ENCODE measurements at regions not wholly inside any gene's neighbourhood (a gene's known extent, or its start where the extent isn't known, plus 50 kb on each side); places are given as distances from the start of the nearest gene placed in this dataset.
"Not testable (repeated sequence)": the region's sequence is repeated elsewhere in the genome, so short reads cannot be mapped to it uniquely, and the experiment has no call there.

DNA sequence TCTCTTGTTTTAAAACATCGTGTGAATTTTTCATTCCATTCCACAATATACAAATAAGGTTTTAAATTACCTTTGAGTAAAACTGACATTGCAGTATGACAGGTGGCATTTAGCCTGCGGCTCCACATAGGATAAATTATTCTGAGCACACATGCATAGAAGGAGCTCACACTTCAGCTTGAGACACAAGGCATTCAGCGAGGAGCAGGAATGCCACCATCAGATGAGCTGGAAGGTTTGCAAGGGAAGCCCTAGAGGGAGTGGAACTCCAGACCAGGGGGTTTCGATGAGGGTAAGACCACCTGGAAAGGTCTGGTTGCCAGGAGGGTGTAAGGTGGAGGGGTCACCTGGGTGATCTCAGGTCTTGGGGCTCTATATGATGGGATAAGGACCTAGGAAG lies 259.0 kb upstream of the ADRA1B start:
- DNase-seq = no peak

DNA sequence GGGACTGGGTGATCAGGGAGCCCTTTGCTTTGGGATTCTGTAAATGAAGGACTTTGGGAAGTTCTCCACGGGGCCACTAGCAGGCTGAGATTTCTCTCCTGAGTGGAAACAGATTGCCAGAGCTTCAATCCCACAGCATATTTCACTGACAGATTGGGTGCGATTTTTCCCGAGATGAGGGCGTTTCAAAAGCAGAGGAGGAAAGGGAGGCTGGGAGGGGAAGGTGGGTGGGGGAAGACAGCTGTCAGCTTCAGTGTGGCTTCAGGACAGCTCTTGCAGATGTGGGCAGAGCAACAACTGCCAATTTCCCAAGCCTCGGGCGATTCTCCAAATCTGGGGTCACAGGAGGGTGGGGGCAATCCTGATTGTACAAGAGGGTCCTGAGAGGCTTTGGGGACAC lies 258.5 kb upstream of the ADRA1B start:
- no peak for DNase-seq

DNA sequence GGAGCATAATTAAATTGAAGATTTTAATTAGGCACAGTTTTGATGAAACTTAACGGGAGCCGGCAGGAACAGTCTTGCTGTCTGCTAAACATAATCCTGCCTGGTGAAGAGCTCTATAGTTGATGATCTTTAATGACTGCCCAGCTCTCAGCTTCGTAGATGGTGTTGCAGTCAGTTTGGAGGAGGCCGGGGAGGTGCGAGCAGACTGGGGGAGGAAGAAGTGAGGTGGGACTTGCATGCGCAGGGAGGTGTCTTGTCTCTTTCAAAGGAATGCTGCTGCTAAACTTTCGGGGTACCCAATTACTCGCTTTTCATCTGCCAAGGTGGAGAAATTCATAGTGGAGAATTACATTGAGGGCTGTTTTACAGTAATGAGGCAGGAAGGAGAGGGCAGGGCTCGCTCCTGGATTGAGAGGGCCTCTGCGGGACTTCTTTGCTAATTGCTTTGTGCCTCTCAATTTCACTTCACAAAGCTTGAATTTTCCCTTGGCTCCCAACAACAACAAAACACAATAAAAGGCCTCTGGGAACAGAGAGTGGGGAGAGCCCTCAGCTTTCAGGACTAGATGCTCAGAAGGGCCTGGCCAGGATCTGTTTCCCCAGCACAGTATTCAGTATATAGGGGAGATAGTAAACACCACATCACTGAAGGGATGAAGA lies 257.9 kb upstream of the ADRA1B start:
- no peak for DNase-seq

DNA sequence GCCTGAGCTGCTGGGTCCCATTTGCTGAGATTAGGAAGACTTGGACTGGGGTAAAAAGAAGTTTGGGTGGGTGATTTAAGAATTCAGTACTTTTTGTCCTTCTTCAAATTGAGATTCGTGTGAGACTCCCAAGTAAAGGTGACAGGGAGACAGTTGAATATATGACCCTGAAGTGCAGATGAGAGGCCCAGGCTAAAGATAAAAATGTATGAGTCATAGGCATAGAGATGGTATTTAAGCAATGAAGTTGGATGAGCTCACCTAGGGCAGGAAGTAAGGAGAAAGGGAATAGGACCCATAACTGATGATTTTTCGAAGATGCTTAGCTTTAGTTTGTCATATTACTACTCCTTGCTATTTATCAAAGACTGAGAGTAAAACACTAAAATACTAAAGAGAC lies 255.9 kb upstream of the ADRA1B start:
- no peak for DNase-seq

DNA sequence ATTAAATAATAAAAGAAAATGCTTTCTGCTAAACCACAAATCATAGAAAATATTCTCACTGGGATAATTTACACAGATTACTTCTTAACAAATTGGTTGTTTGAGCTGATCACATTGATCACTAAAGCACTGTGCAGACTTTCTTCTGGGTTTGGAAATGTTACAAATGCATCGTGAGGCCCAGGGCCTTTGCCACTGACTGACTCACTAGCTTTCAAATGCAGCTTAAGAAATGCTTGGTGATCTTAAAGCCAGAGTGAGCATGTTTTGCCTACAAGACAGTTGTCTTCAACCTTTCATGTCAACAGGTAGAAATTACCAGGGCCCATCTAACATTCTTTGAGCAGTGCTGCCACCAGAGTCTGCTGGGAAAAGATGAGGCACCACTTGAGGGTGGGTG lies 252.3 kb upstream of the ADRA1B start:
- DNase-seq = no peak

DNA sequence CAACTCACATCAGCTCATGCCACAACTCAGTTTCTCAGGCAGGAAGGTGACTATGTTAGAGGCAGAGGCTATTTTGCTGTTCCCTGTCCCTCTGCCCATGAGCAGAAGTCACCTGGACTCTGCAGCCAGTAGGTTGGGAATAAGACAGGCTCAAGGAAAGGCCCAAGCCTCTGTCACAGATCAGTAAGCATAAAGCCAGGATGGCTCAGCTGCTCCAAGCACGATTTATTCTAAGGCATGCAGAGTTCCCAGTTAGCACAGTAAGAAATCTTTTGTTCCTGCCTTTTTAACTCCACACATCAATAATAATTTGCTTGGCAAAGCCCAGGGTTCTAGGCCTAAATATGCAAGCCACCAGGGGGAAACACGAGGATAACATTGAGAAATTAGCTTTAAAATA lies 249.0 kb upstream of the ADRA1B start:
- no peak for DNase-seq

DNA sequence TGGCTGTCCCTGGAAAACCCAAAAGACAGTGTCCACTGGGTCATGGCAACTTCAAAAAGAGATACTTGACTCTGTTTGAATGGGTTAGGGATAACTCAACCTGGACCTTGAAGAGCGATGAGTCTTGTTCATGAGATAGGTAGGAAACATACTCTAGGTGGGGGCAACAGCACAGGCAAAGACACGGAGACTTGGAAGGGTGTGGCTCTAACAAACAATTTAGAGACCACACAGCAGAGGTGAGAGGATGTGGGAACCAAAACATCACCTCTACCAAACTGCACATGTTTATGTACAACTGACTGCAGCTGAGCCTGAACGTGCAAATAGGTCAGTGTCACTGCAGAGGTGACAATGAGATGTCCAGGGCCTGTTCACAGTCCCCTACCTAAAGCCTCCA lies 247.7 kb upstream of the ADRA1B start:
- no peak for DNase-seq

DNA sequence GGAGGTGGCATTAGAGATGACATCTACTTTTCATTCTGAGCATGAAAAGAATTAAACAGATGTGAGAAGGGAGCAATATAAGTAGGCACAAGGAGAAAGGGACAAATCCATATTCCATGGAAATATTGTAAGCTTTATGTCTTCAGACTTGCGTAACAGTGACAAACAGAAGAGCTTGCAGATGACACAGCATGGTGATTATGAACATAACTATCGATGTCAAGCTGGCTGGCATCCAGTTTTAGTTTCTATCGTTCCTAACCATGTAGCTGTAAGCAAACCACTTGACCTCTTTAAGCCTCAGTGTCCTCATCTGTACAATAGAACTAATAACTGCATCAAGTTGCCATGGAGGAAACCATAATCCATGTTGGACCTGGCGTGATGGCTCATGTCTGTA lies 246.7 kb upstream of the ADRA1B start:
- no peak for DNase-seq

DNA sequence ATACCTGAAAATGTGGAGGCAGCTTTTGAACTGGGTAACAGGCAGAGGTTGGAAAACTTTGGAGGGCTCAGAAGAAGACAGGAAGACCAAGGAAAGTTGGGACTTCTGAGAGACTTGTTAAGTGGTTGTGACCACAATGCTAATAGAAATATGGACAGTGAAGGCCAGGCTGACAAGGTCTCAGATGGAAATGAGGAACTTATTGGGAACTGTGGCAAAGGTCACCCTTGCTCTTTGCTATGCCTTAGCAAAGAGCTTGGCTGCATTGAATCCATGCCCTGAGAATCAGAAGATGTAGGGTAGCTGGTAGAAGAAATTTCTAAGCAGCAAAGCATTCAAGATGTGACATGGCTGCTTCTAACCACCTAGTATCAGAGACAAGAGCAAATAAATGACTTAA lies 244.4 kb upstream of the ADRA1B start:
- no peak for DNase-seq

DNA sequence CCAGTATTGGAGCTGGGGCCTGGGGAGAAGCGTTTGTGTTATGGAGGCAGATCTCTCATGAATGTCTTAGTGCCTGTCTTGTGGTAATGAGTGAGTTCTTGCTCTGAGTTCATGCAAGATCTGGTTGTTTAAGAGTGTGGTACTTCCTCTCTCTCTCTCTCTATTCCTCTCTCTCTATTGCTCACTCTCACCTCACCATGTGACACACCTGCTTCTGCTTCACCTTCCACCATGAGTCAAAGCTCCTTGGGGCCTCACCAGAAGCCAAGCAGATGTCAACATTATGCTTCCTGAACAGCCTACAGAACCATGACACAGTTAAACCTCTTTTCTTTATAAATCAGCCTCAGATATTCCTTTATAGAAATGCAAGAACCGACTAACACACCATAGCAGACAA lies 242.7 kb upstream of the ADRA1B start:
- no peak for DNase-seq

DNA sequence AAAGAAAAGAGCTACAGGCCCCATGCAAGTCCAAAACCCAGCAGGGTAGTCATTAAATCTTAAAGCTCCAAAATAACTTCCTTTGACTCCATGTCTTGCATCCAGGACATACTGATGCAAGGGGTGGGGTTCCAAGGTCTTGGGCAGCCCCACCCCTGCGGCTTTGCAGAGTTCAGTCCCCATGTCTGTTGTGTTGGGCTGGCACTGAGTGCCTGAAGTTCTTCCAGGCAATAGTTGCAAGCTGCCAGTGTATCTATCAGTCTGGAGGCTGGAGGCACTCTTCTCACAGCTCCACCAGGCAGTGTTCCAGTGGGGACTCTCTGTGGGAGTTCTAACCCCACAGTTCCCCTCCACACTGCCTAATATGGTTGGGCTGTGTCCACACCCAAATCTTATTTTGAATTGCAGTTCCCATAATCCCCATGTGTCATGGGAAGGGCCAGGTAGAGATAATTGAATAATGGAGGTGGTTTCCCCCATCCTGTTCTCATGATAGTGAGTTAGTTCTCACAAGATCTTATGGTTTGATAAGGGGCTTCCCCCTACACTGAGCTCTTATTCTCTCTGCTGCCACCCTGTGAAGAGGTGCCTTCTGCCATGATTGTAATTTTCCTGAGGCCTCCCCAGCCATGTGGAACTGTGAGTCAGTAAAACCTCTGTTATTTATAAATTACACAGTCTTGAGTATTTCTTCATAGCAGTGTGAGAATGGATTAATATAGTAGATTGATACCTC lies 237.5 kb upstream of the ADRA1B start:
- DNase-seq = no peak

DNA sequence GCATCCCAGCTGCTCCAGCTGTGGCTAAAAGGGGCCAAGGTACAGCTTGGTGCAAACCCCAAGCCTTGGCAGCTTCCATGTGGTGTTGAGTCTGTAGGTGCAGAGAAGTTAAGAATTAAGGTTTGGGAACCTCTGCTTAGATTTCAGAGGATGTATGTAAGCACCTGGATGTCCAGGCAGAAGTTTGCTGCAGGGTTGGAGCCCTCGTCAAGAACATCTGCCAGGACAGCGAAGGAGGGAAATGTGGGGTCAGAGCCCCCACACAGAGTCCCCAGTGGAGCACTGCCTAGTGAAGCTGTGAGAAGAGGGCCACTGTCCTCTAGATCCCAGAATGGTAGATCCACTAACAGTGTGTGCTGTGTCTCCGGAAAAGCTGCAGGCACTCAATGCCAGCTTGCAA lies 236.2 kb upstream of the ADRA1B start:
- DNase-seq = no peak

DNA sequence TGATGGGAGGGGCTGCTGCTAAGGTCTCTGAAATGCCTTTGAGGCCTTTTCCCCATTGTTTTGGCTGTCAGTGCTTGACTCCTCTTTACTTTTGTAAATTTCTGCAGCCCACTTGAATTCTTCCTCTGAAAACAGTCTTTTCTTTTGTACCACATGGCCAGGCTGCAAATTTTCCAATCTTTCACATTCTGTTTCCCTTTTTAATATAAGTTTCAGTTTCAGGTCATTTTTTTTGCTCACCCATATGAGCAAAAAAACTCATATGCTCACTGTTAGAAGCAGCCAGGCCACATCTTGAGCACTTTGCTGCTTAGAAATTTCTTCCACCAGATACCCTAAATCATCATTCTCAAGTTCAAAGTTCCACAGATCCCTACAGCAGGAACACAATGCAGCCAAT lies 234.6 kb upstream of the ADRA1B start:
- no peak for DNase-seq

DNA sequence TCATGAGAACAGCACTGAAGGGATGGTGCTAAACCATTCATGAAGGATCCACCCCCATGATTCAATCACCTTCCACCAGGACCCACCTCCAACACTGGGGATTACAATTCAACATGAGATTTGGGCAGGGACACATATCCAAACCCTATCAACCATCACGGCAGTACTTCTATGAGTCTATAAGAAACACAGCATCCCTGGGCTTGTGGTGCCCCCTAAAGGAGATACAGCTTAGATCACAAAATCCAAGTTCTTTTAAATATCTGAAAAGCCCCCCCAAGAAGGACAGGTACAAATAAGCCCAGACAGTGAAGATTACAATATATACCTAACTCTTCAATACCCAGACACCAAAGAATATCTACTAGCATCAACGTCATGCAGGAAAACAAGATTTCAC lies 233.7 kb upstream of the ADRA1B start:
- no peak for DNase-seq

DNA sequence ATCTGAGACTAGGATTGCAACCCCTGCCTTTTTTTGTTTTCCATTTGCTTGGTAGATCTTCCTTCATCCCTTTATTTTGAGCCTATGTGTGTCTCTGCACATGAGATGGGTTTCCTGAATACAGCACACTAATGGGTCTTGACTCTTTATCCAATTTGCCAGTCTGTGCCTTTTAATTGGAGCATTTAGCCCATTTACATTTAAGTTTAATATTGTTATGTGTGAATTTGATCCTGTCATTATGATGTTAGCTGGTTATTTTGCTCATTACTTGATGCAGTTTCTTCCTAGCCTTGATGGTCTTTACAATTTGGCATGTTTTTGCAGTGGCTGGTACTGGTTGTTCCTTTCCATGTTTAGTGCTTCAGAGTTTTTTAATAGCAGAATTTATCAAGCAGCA lies 228.4 kb upstream of the ADRA1B start:
- DNase-seq = not testable (repeated sequence)

DNA sequence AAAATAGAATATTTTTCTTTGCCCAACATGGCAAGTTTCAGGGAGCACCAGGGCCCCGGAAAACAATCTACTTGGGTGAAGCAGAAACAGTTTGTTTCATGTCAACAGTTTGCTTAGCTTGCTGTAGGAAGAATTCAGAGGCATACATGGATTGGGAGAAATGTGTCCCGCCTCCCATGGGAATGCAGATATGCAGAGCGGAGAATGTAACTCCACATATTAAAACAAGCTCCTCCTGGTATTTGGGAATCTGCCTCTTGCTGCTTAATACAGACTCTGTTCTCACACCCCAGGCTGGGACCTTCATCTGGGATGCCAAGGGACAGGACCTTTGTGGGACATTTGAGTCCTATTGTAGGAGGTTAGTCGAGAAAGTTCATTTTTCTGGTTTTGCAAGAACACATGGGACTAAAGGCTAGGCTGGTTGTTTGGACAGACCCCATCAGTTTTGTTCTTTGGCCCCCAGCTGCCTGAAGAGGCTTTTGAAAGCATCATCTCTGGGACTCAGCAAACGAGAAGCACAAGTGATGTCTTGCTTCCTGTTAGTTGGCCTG lies 220.5 kb upstream of the ADRA1B start:
- no peak for DNase-seq

DNA sequence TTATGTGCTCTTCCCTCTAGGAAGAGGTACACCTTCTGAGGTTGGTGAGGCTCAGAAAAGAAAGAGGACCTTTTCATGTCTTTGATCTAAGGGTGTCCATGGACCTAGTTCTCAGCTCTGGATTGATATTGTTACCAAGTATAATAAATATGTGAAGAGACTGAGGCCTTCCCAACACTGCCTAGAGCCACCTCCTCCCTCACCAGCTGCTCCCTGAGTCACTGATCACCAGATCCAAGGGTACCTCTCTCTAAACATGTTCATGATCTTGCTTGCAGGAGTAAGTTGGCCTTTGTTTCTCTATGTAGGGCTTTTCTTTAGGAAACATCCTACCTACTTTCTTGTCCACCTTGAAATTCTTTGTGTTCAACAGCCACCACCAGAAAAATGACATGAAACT lies 218.8 kb upstream of the ADRA1B start:
- DNase-seq = no peak

DNA sequence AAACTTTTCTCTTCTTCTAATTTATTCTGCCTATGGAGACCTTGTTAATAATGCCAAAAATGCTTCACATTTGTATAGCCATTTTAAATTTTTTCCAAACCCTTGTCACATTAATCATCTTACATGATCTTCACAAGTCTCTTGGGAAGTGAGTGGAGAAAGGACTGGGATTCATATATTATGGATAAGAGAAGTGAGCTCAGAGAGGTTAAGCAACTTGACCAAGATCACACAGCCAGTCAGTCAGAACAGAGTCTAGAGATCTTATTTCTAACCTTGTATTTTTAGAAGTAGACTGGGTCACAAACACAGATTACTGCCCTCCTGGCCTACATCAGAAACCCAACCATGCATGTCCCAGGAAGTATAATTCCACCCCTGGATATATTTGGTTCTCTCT lies 218.0 kb upstream of the ADRA1B start:
- DNase-seq = no peak

DNA sequence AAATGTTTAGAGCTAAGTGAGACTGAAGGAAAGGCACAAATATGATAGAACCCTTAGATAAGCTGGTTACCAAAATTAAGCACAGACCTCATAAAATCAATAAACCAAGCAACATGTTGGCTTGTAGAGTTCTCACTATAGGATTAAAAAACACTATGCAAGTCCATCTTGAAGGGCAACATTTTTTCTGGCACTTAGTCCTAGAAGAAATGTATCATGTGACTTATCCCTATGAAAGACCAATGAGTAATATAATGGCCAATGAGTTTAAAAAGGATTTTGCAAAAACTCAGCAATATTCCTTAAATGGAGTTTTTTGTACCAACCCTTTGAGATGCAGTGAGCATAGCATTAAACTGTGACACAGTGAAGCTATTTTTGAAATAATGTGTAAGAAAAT lies 216.3 kb upstream of the ADRA1B start:
- DNase-seq = no peak

DNA sequence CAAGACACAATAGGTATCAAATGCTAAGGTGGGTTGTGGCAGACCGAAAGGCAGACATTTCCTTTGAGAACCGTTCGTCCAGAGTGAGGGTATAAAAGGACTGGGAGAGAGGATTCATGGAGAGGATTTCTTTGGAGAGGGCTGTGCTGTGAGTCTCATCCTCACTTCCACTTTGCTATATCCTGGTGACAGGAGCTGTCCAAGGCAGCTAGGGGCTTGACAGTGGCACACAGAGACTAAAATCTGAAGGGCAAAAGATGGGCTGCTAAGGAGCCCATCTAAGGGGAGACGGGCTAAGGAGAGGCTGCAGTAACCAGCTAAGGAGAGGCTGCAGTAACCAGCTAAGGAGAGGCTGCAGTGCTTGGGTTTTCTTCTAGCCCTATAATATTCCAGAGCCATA lies 214.0 kb upstream of the ADRA1B start:
- no peak for DNase-seq

DNA sequence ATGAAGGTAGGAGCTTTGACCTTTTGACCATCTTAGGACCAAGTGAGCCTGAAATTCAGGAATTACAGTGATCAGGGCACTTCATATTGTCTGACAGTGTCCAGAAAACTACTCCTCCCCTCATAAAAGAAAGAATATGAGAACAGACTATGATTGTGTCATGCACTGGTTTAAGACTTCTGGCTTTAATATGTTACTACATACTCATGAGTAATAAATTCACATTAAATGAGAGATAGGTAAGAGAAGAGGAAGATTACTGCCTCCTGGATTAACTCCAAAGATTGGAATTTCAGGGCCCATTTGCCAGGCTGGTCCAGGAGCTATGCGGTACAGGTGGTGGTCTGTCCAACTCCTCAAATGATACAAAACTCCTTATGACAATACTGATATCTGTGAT lies 213.5 kb upstream of the ADRA1B start:
- no peak for DNase-seq

DNA sequence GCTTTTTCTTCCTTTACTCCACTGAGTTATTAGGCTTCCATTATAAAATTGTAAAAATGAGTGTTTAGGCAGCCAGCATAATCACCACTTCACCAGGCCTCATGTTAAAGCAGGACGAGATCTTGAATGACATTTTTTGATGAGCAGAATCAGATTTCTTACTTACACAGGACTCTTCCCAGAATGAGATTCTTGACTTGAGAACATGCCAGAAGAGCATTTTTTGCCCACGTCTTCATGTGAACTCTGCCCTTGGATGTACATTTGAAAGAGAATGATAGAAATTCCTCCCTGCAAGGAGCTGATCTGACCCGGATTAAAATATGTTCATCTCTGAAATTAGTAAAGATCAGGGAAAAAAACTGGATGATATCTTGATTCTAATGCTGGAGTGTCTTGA lies 212.1 kb upstream of the ADRA1B start:
- DNase-seq = no peak

DNA sequence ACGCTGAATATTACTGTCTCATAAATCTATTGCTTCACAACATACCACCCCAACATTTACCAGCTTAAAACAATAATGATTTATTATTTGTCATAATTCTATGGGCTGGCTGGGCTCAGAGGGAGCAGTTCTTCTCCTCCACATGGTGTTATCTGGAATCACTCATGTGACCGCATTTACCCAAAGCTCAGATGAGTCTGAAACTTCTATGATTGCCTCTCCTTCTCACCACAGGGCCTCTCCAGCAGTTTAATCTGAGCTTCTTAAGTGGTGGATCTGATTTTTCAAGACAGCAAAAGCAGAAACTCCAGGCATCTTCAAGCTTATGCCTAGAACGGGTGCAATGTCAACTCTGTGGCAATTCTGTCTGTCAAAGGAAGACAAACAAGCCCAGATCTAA lies 210.3 kb upstream of the ADRA1B start:
- DNase-seq = no peak

DNA sequence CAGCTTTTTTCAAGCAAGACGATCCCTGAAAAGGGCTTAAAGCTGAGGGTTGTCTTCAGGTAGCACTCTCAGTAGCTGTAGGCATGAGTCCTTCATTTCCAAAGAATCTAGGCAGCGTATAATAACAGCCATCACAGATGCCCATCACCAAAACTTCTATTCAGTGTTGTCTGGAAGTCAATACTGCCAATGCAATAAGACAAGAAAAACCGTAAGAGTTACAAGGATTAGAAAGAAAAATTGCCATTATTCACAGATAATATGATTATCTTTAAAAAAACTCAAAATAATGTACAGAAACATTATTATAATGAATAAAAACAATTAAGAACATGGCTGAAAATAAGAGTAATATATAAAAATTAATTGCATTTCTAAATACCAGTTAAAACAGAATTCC lies 208.2 kb upstream of the ADRA1B start:
- DNase-seq = no peak

DNA sequence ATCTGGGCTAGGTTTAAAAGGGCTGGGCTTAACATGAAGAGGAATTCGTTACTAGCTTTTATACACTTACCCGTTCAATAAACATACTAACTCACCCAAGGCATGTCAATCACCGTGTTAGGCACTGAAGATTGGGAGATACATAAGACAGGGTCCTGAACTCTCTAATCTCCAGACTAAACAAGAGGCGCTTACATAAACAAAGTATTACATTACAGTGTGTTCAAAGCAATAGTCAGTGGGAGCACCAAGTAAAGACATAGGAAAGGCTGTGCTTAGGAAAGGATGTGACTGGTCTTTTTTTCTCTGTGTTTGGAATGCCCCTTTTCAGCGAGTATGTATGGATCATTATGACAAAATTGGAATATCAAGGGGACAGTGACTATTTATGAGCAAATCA lies 203.6 kb upstream of the ADRA1B start:
- DNase-seq = no peak

All from bone marrow (tissue), 2 donors.